NB4 (cell line): ENCODE measurements at regions not wholly inside any gene's neighbourhood (a gene's known extent, or its start where the extent isn't known, plus 50 kb on each side); places are given as distances from the start of the nearest gene placed in this dataset.

ENCODE experiments used
- CTCF ChIP-seq: IDR thresholded peaks from one replicate; pipeline ENCODE4 v1.5.1; 2012; ENCODE audit warnings: low read depth, low read length
- POLR2A ChIP-seq: IDR thresholded peaks from 2 replicates; pipeline ENCODE4 v1.6.1; 2011; ENCODE audit warnings: mild to moderate bottlenecking; ENCODE audit not compliant: insufficient read length; ENCODE audit errors: extremely low read depth

GRCh38 chr6:169044381-169045230 lies 209.0 kb downstream of the THBS2 start:
- no peak for TF ChIP-seq CTCF
- TF ChIP-seq POLR2A, result no peak
